ENCODE measurements at regions not wholly inside any gene's neighbourhood (a gene's known extent, or its start where the extent isn't known, plus 50 kb on each side); places are given as distances from the start of the nearest gene placed in this dataset.

GRCh38 chr4:104879854-104880253 lies 266.8 kb upstream of the TET2 start:
- Histone ChIP-seq H3K27me3 (ENCODE audit: insufficient read depth, low read depth) (no peaks in the 10 kb centered on the region; the same call in 1 of the 2 replicates), H3K36me3 (ENCODE audit: insufficient read depth) (no peaks in the 10 kb centered on the region), H3K9ac (no peak overlapping the region), H4K20me1 (ENCODE audit: insufficient read depth) (no peaks in the 10 kb centered on the region), H3K27ac (no peak overlapping the region), H2AFZ (ENCODE audit: low read depth) (no peak overlapping the region), H3K79me2 (ENCODE audit: insufficient read depth, low read depth) (no peaks in the 10 kb centered on the region), H3K4me3 (IDR thresholded peaks at IDR 0.05; ENCODE audit: insufficient read depth, low read depth, low read length) (no peak overlapping the region), H3K4me1 (ENCODE audit: low read depth, poor library complexity, severe bottlenecking) (peaks cover 14% of the 10 kb centered on the region), H3K4me2 (peak overlapping the region; percentile 23; the same call in 1 of the 2 replicates)
- TF ChIP-seq CTCF (conservative IDR thresholded peaks at IDR 0.05; ENCODE audit: low read depth, low read length): no peak

GRCh38 chr4:104881136-104881886 lies 265.4 kb upstream of the TET2 start:
- no peak overlapping the region for H3K27ac ChIP-seq
- no peaks in the 10 kb centered on the region for H4K20me1 ChIP-seq (ENCODE audit: insufficient read depth)
- peaks cover 14% of the 10 kb centered on the region for H3K4me1 ChIP-seq (ENCODE audit: low read depth, poor library complexity, severe bottlenecking)
- no peaks in the 10 kb centered on the region for H3K36me3 ChIP-seq (ENCODE audit: insufficient read depth)
- H3K9ac ChIP-seq: no peak overlapping the region
- H2AFZ ChIP-seq (ENCODE audit: low read depth): no peak overlapping the region
- H3K4me2 ChIP-seq: no peak overlapping the region
- H3K27me3 ChIP-seq (ENCODE audit: insufficient read depth, low read depth): no peaks in the 10 kb centered on the region; the same call in 1 of the 2 replicates
- no peak overlapping the region for H3K4me3 ChIP-seq (IDR thresholded peaks at IDR 0.05; ENCODE audit: insufficient read depth, low read depth, low read length)
- no peak for TF ChIP-seq CTCF (conservative IDR thresholded peaks at IDR 0.05; ENCODE audit: low read depth, low read length)
- H3K79me2 ChIP-seq (ENCODE audit: insufficient read depth, low read depth): no peaks in the 10 kb centered on the region

GRCh38 chr4:104890598-104891275 lies 255.9 kb upstream of the TET2 start:
- no peaks in the 10 kb centered on the region for H4K20me1 ChIP-seq (ENCODE audit: insufficient read depth)
- TF ChIP-seq CTCF (conservative IDR thresholded peaks at IDR 0.05; ENCODE audit: low read depth, low read length): no peak
- H3K36me3 ChIP-seq (ENCODE audit: insufficient read depth): no peaks in the 10 kb centered on the region
- H3K27ac ChIP-seq: no peak overlapping the region
- no peak overlapping the region for H3K4me3 ChIP-seq (IDR thresholded peaks at IDR 0.05; ENCODE audit: insufficient read depth, low read depth, low read length)
- H3K4me2 ChIP-seq: no peak overlapping the region
- no peak overlapping the region for H2AFZ ChIP-seq (ENCODE audit: low read depth)
- no peak overlapping the region for H3K9ac ChIP-seq
- no peaks in the 10 kb centered on the region for H3K4me1 ChIP-seq (ENCODE audit: low read depth, poor library complexity, severe bottlenecking)
- H3K27me3 ChIP-seq (ENCODE audit: insufficient read depth, low read depth): no peaks in the 10 kb centered on the region
- no peaks in the 10 kb centered on the region for H3K79me2 ChIP-seq (ENCODE audit: insufficient read depth, low read depth)

- Histone ChIP-seq H3K4me1 (ENCODE audit: low read depth, poor library complexity, severe bottlenecking) (no peaks in the 10 kb centered on the region), H3K79me2 (ENCODE audit: insufficient read depth, low read depth) (no peaks in the 10 kb centered on the region), H3K9ac (no peak overlapping the region), H3K4me3 (IDR thresholded peaks at IDR 0.05; ENCODE audit: insufficient read depth, low read depth, low read length) (no peak overlapping the region), H3K36me3 (ENCODE audit: insufficient read depth) (no peaks in the 10 kb centered on the region), H3K27me3 (ENCODE audit: insufficient read depth, low read depth) (no peaks in the 10 kb centered on the region), H4K20me1 (ENCODE audit: insufficient read depth) (no peaks in the 10 kb centered on the region), H2AFZ (ENCODE audit: low read depth) (no peak overlapping the region), H3K27ac (no peak overlapping the region), H3K4me2 (no peak overlapping the region)
- no peak for TF ChIP-seq CTCF (conservative IDR thresholded peaks at IDR 0.05; ENCODE audit: low read depth, low read length)
Measured at GRCh38 chr4:104896660-104897645, 249.7 kb upstream of the TET2 start.

Data from KMS-11 (cell line).